ENCODE measurements at regions not wholly inside any gene's neighbourhood (a gene's known extent, or its start where the extent isn't known, plus 50 kb on each side); places are given as distances from the start of the nearest gene placed in this dataset.

GRCh38 chr4:159041054-159042034 is 61.5 kb upstream of the RAPGEF2 start:
- ChIA-PET CTCF (no interaction called here), POLR2A (no interaction called here)
- peaks cover 13 to 23% of the 10 kb centered on the region in 2 donors for H3K27me3 Mint-ChIP-seq

GRCh38 chr4:159042097-159042605 is 60.7 kb upstream of the RAPGEF2 start:
- DNase-seq (no peak), ATAC-seq (replicated peaks in 1 of 4) (no peak)
- Mint-ChIP-seq H3K27me3 (peaks cover 13 to 23% of the 10 kb centered on the region in 2 donors), H3K36me3 (no peaks in the 10 kb centered on the region), H3K27ac (no peak overlapping the region), H3K4me3 (no peak overlapping the region), H3K4me1 (no peaks in the 10 kb centered on the region), H3K9me3 (no peaks in the 10 kb centered on the region)
- no peak overlapping the region for H3K27ac ChIP-seq (ENCODE audit: low read length)
- no peaks in the 10 kb centered on the region for H3K36me3 ChIP-seq (ENCODE audit: control insufficient read depth in 2 of 2, extremely low read depth in 1 of 2, insufficient read depth in 1 of 2, low read length in 1 of 2)
- 31% methylated on average over 4 of the region's 5 CpGs for WGBS (ENCODE audit: insufficient coverage)
- H3K4me3 ChIP-seq (ENCODE audit: control insufficient read depth in 1 of 2, extremely low read depth in 1 of 2, low read length in 1 of 2): no peak overlapping the region
- peaks cover 0 to 8% of the 10 kb centered on the region in 2 experiments for H3K27me3 ChIP-seq (replicated peaks in 1 of 2; ENCODE audit: control insufficient read depth in 2 of 2, extremely low read depth in 1 of 2, insufficient read depth in 2 of 2, low read length in 1 of 2)
- CTCF ChIA-PET: no interaction called here
- POLR2A ChIA-PET: no interaction called here
- H3K9me3 ChIP-seq: no peaks in the 10 kb centered on the region
- no peaks in the 10 kb centered on the region for H3K4me1 ChIP-seq (ENCODE audit: control insufficient read depth in 1 of 2, extremely low read depth in 1 of 2, insufficient read depth in 2 of 2, low read length in 2 of 2)

More at GRCh38 chr4:159041054-159042034, 61.5 kb upstream of the RAPGEF2 start:
- no peaks in the 10 kb centered on the region for H3K4me1 Mint-ChIP-seq
- WGBS (ENCODE audit: insufficient coverage): no CpG with 5 or more reads among the region's 6 CpGs
- Histone ChIP-seq H3K4me1 (ENCODE audit: control insufficient read depth in 1 of 2, extremely low read depth in 1 of 2, insufficient read depth in 2 of 2, low read length in 2 of 2) (no peaks in the 10 kb centered on the region), H3K36me3 (ENCODE audit: control insufficient read depth in 2 of 2, extremely low read depth in 1 of 2, insufficient read depth in 1 of 2, low read length in 1 of 2) (no peaks in the 10 kb centered on the region), H3K9me3 (no peaks in the 10 kb centered on the region), H3K27ac (ENCODE audit: low read length) (no peak overlapping the region), H3K27me3 (replicated peaks in 1 of 2; ENCODE audit: control insufficient read depth in 2 of 2, extremely low read depth in 1 of 2, insufficient read depth in 2 of 2, low read length in 1 of 2) (peaks cover 0 to 8% of the 10 kb centered on the region in 2 experiments), H3K4me3 (ENCODE audit: control insufficient read depth in 1 of 2, extremely low read depth in 1 of 2, low read length in 1 of 2) (no peak overlapping the region)
- no peak overlapping the region for H3K27ac Mint-ChIP-seq
- H3K36me3 Mint-ChIP-seq: no peaks in the 10 kb centered on the region
- DNase-seq (no peak), ATAC-seq (replicated peaks in 1 of 4) (no peak)
- H3K4me3 Mint-ChIP-seq: no peak overlapping the region
- no peaks in the 10 kb centered on the region for H3K9me3 Mint-ChIP-seq

GRCh38 chr4:159042868-159043267 is 60.0 kb upstream of the RAPGEF2 start:
- Histone ChIP-seq H3K9me3 (no peaks in the 10 kb centered on the region), H3K27me3 (replicated peaks in 1 of 2; ENCODE audit: control insufficient read depth in 2 of 2, extremely low read depth in 1 of 2, insufficient read depth in 2 of 2, low read length in 1 of 2) (peaks cover 0 to 8% of the 10 kb centered on the region in 2 experiments), H3K4me1 (ENCODE audit: control insufficient read depth in 1 of 2, extremely low read depth in 1 of 2, insufficient read depth in 2 of 2, low read length in 2 of 2) (no peaks in the 10 kb centered on the region), H3K36me3 (ENCODE audit: control insufficient read depth in 2 of 2, extremely low read depth in 1 of 2, insufficient read depth in 1 of 2, low read length in 1 of 2) (no peaks in the 10 kb centered on the region), H3K4me3 (ENCODE audit: control insufficient read depth in 1 of 2, extremely low read depth in 1 of 2, low read length in 1 of 2) (no peak overlapping the region), H3K27ac (ENCODE audit: low read length) (no peak overlapping the region)
- DNase-seq (no peak), ATAC-seq (replicated peaks in 1 of 4) (no peak)
- Mint-ChIP-seq H3K9me3 (no peaks in the 10 kb centered on the region), H3K27ac (no peak overlapping the region), H3K4me1 (peaks cover 0 to 4% (median 0%) of the 10 kb centered on the region in 3 donors), H3K27me3 (peaks cover 13 to 23% of the 10 kb centered on the region in 2 donors), H3K36me3 (no peaks in the 10 kb centered on the region), H3K4me3 (no peak overlapping the region)
- WGBS (ENCODE audit: insufficient coverage): 85% methylated on average over 4 of the region's 4 CpGs
- ChIA-PET CTCF (no interaction called here), POLR2A (no interaction called here)

GRCh38 chr4:159043861-159044260 is 59.0 kb upstream of the RAPGEF2 start:
- Histone ChIP-seq H3K27me3 (replicated peaks in 1 of 2; ENCODE audit: control insufficient read depth in 2 of 2, extremely low read depth in 1 of 2, insufficient read depth in 2 of 2, low read length in 1 of 2) (peaks cover 0 to 5% of the 10 kb centered on the region in 2 experiments), H3K4me3 (ENCODE audit: control insufficient read depth in 1 of 2, extremely low read depth in 1 of 2, low read length in 1 of 2) (no peak overlapping the region), H3K27ac (ENCODE audit: low read length) (no peak overlapping the region), H3K4me1 (ENCODE audit: control insufficient read depth in 1 of 2, extremely low read depth in 1 of 2, insufficient read depth in 2 of 2, low read length in 2 of 2) (no peaks in the 10 kb centered on the region), H3K36me3 (ENCODE audit: control insufficient read depth in 2 of 2, extremely low read depth in 1 of 2, insufficient read depth in 1 of 2, low read length in 1 of 2) (no peaks in the 10 kb centered on the region), H3K9me3 (no peaks in the 10 kb centered on the region)
- Mint-ChIP-seq H3K4me3 (no peak overlapping the region), H3K9me3 (no peaks in the 10 kb centered on the region), H3K27ac (no peak overlapping the region), H3K27me3 (peaks cover 13 to 19% of the 10 kb centered on the region in 2 donors), H3K36me3 (no peaks in the 10 kb centered on the region), H3K4me1 (peaks cover 0 to 4% (median 0%) of the 10 kb centered on the region in 3 donors)
- CTCF ChIA-PET: no interaction called here
- WGBS (ENCODE audit: insufficient coverage): 92% methylated on average over 2 of the region's 3 CpGs
- ATAC-seq (replicated peaks in 1 of 4) (no peak), DNase-seq (no peak)
- POLR2A ChIA-PET: no interaction called here

- no peak overlapping the region for H3K4me3 ChIP-seq (ENCODE audit: control insufficient read depth in 1 of 2, extremely low read depth in 1 of 2, low read length in 1 of 2)
- no peaks in the 10 kb centered on the region for H3K36me3 ChIP-seq (ENCODE audit: control insufficient read depth in 2 of 2, extremely low read depth in 1 of 2, insufficient read depth in 1 of 2, low read length in 1 of 2)
- ATAC-seq (replicated peaks in 1 of 4) (no peak), DNase-seq (no peak)
- no peaks in the 10 kb centered on the region for H3K4me1 ChIP-seq (ENCODE audit: control insufficient read depth in 1 of 2, extremely low read depth in 1 of 2, insufficient read depth in 2 of 2, low read length in 2 of 2)
- H3K4me3 Mint-ChIP-seq: no peak overlapping the region
- no peaks in the 10 kb centered on the region for H3K9me3 Mint-ChIP-seq
- no peaks in the 10 kb centered on the region for H3K36me3 Mint-ChIP-seq
- H3K27ac ChIP-seq (ENCODE audit: low read length): no peak overlapping the region
- H3K4me1 Mint-ChIP-seq: peaks cover 0 to 4% (median 0%) of the 10 kb centered on the region in 3 donors
- H3K9me3 ChIP-seq: no peaks in the 10 kb centered on the region
- ChIA-PET POLR2A (no interaction called here), CTCF (no interaction called here)
- peaks cover 0 to 3% of the 10 kb centered on the region in 2 experiments for H3K27me3 ChIP-seq (replicated peaks in 1 of 2; ENCODE audit: control insufficient read depth in 2 of 2, extremely low read depth in 1 of 2, insufficient read depth in 2 of 2, low read length in 1 of 2)
- H3K27me3 Mint-ChIP-seq: peaks cover 16 to 19% of the 10 kb centered on the region in 2 donors
- no peak overlapping the region for H3K27ac Mint-ChIP-seq
These were observed 57.6 kb upstream of the RAPGEF2 start for GRCh38 chr4:159045321-159045720.

GRCh38 chr4:159046683-159047082 is 56.2 kb upstream of the RAPGEF2 start:
- peaks cover 0 to 11% (median 1%) of the 10 kb centered on the region in 3 donors for H3K4me1 Mint-ChIP-seq
- no peaks in the 10 kb centered on the region for H3K9me3 Mint-ChIP-seq
- ChIA-PET CTCF (interaction anchor here (0.7 kb wide), 2 partner anchors 67 to 111 kb away, joined by 3 to 4 read pairs; no protein-coding TSS in a partner anchor), POLR2A (no interaction called here)
- H3K4me1 ChIP-seq (ENCODE audit: control insufficient read depth in 1 of 2, extremely low read depth in 1 of 2, insufficient read depth in 2 of 2, low read length in 2 of 2): no peaks in the 10 kb centered on the region
- peaks cover 11 to 15% of the 10 kb centered on the region in 2 donors for H3K27me3 Mint-ChIP-seq
- no peak overlapping the region for H3K27ac ChIP-seq (ENCODE audit: low read length)
- ATAC-seq (replicated peaks in 1 of 4) (no peak), DNase-seq (no peak)
- H3K27me3 ChIP-seq (replicated peaks in 1 of 2; ENCODE audit: control insufficient read depth in 2 of 2, extremely low read depth in 1 of 2, insufficient read depth in 2 of 2, low read length in 1 of 2): peaks cover 0 to 3% of the 10 kb centered on the region in 2 experiments
- H3K9me3 ChIP-seq: no peaks in the 10 kb centered on the region
- H3K27ac Mint-ChIP-seq: no peak overlapping the region
- no peak overlapping the region for H3K4me3 ChIP-seq (ENCODE audit: control insufficient read depth in 1 of 2, extremely low read depth in 1 of 2, low read length in 1 of 2)
- H3K36me3 Mint-ChIP-seq: no peaks in the 10 kb centered on the region
- no peaks in the 10 kb centered on the region for H3K36me3 ChIP-seq (ENCODE audit: control insufficient read depth in 2 of 2, extremely low read depth in 1 of 2, insufficient read depth in 1 of 2, low read length in 1 of 2)
- no peak overlapping the region for H3K4me3 Mint-ChIP-seq
- 83% methylated on average over 2 of the region's 6 CpGs for WGBS (ENCODE audit: insufficient coverage)
